M059J (cell line): ENCODE measurements at regions not wholly inside any gene's neighbourhood (a gene's known extent, or its start where the extent isn't known, plus 50 kb on each side); places are given as distances from the start of the nearest gene placed in this dataset.
"Not testable (repeated sequence)": the region's sequence is repeated elsewhere in the genome, so short reads cannot be mapped to it uniquely, and the experiment has no call there.

Source experiments
- DNase-seq: peaks from one replicate; pipeline ENCODE4 v3.0.0-alpha.2; 2012; ENCODE audit warnings: low read depth

DNA sequence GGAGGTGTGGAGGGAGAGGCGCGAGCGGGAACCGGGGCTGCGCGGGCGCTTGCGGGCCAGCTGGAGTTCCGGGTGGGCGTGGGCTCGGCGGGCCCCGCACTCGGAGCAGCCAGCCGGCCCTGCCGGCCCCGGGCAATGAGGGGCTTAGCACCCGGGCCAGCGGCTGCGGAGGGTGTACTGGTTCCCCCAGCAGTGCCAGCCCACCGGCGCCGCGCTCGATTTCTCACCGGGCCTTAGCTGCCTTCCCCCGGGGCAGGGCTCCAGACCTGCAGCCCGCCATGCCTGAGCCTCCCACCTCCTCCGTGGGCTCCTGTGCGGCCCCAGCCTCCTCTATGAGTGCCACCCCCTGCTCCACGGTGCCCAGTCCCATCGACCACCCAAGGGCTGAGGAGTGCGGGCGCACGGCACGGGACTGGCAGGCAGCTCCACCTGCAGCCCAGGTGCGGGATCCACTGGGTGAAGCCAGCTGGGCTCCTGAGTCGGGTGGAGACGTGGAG, 141.4 kb downstream of the SPRY1 start:
- not testable (repeated sequence) for DNase-seq

GRCh38 chr4:123545667-123546572, 149.3 kb downstream of the SPRY1 start:
- no peak for DNase-seq

DNA sequence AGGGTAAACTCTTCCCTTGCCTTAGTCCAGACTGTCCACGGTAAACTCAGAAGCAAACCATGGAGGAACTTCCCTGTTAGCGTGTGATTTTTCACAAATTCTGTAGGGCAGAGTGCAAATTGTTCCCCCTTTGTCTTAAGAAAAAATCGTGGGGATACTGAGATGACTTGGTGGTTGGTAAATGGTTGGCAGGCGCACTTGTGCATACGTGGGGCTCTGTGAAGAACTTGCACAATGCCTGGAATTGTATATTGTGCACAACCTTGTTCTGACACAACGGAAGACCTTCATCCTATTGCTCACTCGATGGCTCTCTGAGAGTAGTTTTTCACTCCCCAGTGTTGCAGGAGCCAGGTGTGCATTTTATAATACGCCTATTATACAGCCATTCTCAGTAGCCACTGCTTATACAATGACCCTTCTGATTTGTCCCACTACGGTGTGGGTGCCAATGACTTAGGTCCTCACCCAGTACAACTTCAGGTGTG, 150.0 kb downstream of the SPRY1 start:
- no peak for DNase-seq

DNA sequence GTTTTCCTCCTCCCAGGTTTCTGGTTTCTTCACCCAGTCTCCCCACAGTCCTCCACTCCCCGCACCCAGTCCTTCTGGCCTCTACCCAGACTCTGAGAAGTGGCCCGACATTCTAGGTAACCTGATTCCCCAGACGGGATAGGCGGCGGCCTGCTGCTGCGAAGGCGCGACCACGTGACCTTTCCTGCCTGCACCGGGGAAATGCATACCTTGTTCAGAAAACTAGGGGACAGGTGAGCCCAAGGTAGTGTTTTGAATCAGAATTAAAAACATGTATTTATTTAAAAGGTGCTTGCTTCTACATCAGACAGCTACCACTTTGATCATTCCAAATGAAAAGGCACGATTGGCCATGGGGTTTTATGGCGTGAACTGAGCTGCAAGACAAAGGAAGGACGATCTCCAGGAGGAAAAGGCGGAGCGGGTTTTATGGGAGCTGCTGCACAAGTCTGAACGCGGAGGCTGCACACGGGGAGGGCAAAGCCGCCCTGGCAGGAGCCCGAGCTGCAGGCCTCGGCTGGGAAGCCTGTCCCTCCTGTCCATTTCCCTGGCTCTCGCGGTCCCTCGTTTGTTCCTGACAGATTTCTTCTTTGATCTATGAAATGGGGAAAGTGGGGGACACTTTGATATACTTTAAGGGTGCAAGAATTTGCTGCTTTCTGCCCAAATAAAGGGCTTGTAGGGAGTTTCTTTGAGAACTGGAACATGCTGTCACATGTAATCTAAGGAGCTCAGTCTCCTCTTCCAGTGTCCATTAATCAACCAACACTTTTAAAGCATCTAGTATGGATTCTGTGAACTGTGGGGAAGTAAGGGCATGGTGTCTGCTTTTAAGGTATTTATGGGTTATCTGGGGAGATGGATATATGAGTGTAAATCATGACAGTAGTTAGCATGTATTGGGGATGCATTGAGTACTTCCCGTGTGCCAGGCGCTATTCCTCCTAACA, 150.9 kb downstream of the SPRY1 start:
- no peak for DNase-seq

- DNase-seq: no peak
These were observed 156.7 kb downstream of the SPRY1 start for GRCh38 chr4:123553279-123553678.

- DNase-seq: no peak
These were observed 157.4 kb downstream of the SPRY1 start for GRCh38 chr4:123553733-123554637.

DNA sequence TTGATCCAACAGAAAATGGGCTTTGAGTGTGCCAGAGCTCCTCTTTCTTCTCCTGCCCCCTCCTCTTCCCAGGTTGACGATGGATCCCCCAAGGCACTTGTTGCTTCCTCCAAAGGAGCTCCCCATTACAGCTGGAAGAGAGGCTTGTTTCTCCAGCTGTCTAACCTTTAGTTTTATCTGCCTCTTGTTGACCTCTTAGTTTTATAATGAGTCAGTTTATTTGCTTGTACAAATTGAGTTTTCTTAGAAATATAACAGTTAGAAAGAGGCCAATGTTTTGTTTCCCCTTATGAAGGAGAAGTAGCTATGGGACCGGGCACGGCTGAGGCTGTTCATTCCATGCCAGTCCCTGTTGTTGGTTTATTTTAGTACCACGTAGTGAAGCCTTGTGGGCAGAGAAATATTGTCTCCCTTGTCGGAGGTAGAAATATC, 158.2 kb downstream of the SPRY1 start:
- DNase-seq: no peak

DNA sequence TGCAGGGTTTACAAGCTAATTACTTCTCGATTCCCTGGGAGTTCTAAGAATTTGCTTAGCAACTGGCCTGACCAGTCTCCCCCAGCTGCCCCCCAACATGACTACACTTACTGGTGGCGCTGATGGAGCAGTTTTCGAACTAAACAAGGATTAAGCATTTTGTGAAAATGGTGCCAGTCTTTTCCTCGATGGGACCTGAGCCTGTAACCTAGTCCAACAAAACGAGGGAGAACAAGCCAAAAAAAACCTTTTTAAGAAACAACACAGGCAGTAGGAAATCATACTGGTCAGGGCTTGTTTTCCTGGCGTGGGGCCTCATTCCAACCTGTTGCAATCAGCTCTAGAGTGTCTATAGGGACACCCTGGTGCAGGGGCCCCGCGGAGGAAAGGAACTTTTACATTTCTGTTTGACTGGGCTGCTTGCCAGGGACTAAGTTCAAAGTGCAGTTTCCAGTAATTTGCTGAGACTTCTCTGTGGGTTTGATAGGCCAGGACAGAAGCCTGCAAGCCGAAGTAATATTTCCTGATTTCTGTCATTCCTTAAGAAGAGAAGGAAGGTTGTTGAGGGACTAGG, 158.7 kb downstream of the SPRY1 start:
- DNase-seq: peak; percentile 59

DNA sequence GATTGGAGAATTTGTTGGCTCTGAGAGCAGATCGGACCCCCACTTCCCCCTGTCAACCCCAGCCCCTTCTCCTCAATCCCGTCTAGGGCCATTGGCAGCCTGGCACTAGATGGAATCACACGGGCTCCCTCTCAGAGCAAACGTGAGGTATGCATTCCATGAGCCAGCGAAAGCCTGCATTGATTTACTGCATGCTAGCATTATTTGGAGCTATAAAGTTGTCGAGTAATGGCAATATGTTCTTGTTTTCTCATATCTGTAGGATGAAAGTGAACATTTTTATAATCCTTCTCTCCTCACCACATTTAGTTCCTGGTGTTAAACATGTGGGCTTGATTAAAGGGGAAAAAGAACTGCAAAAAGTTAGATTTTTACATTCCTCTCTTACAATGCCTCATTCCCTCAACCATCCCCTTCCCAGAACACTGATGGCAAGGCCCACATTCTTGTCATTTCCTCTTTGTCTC, 159.2 kb downstream of the SPRY1 start:
- no peak for DNase-seq

DNA sequence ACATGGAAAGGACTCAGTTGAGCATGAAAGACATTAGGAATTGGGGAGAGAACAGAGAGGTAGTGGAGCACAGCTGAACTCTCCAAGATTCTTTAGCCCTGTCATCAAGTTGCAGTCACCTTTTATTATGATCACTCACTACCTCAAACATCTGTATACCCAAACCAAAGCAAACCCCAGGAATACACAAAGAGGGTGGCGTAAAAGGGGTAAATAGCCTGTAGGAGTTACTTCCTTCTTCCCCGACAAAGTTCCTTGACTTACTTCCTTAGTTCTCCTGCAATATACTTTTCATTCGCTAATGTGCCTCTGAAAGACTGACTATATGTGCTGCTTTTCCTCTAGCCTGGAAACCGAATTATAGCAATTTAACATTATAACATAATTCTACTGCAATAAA, 159.9 kb downstream of the SPRY1 start:
- DNase-seq: no peak

GRCh38 chr4:123557857-123558536, 161.4 kb downstream of the SPRY1 start:
- DNase-seq: no peak

GRCh38 chr4:123558865-123559264, 162.3 kb downstream of the SPRY1 start:
- DNase-seq: no peak

DNA sequence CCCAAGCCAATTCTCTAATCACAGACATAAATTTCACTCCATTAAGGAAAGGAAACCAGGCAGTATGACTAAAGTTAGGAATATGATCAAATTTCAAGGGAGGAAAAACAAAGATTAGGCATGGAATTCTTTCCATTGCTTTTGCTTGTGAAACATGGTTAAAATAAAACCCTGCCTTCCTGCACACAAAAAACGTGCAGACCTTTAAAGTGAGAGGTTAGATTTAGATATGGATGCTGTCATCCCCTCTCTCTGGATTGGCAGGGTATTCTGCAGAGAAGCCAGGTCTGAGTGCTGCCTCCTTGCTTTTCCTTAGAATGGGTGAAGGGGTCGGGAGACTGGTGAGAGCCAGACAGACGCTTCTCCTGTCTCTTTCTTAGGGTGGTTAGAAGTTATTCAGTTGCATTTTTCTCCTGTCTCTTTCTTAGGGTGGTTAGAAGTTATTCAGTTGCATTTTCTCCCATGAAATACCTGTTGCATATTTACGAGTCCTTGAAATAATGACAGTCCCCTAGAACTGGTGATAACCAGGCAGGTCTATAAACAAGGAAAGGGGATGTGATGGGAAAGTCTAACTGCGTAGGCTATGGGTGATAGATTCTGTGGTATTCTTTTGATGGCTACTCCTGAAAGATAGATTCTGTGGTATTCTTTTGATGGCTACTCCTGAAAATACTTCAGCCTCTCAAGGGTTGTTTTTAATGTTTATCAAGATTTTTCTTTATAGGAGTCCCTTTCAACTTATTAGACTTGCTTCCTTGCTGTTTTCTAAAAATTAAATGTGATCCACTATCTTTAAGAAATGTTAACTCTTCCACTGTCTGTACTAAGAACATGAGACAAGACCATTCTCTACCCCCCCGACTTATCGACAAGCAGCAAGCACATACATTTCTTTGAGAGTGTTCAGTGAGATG, 163.6 kb downstream of the SPRY1 start:
- no peak for DNase-seq

- no peak for DNase-seq
These were observed 164.9 kb downstream of the SPRY1 start for GRCh38 chr4:123561525-123561924.

DNA sequence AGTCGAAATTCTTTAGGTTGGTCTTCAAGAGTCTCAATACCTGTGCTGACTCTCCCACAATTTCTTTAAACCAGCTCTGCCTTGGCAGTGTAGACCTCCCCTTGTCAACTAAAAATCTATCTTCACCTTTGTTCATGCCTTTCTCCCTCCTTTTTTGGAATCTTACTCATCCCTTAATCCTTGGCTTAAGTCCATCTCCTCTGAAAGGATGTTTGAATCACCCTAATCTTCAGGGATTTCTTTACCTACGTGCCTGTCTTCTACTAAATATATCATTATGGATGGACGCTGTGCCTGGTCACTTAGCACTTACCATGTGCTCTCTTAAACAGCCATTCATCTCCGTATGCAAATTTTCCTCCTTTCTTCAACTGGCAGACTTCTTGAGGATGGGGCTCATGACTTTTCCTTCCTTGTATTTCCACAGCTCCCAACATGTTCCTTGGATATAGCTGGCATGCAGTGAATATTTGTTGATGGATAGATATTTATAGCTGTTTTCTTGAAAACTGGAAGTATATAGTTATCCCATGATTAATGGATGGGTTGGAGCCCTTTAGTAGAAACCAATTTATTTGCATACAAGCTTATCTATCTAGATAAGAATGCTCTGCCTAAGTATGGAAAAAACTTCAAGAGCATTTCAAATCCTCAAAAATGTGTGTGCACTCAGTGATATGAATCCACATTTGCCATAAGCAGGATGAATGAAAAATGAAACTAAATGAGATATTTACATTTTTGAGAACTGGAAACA, 166.6 kb downstream of the SPRY1 start:
- DNase-seq: peak; percentile 22

- peak; percentile 65 for DNase-seq
These were observed 168.3 kb downstream of the SPRY1 start for GRCh38 chr4:123564758-123565346.

DNA sequence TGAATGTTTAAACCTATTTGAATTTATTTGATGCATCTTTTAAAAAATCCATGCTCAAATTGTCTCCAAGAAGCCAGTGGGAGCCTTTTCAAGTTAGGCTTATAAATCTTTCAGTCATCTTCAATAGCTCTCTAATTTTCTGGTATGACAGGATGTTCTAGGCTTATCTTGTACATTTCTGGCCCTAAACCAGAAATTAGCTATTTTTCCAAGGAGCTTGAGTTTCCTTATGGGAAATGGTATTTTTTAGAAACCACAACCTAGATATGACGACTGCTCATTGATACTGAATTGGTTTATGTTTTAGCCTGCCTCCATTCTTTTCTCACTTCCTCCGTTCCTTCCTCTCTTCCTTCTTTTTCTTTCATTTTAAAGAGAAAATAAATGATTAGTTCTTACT, 172.3 kb downstream of the SPRY1 start:
- DNase-seq: no peak

GRCh38 chr4:123569541-123569940, 172.9 kb downstream of the SPRY1 start:
- no peak for DNase-seq
